ENCODE measurements at regions not wholly inside any gene's neighbourhood (a gene's known extent, or its start where the extent isn't known, plus 50 kb on each side); places are given as distances from the start of the nearest gene placed in this dataset.

DNA sequence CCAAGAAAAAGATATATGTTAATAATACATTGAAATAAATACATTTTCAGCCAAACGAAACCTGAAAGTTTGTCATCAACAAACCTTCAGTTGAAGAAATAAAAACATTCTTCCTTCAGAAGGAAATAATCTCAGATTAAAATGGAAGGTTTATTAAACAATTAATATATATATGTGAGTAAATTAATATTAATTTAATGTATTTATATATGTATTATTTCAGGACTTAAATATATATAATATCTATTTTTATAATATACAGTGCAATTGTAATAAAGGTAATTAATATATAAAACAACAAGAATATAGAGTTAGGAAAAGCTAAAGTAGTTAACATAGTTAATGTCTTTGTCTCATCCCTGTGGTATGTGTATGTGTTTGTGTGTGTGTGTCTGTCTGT lies 102.2 kb upstream of the CDC14C start:
- TF ChIP-seq CTCF (IDR thresholded peaks at IDR 0.05; ENCODE audit: poor library complexity) (no peak), EZH2 (IDR thresholded peaks at IDR 0.05; ENCODE audit: borderline replicate concordance) (no peak), EZH2phosphoT487 (IDR thresholded peaks at IDR 0.05; ENCODE audit: low read depth, severe bottlenecking, unreplicated experiment) (no peak)
